Endothelial cell (in vitro differentiated cells): ENCODE measurements at regions not wholly inside any gene's neighbourhood (a gene's known extent, or its start where the extent isn't known, plus 50 kb on each side); places are given as distances from the start of the nearest gene placed in this dataset.
A peak's percentile ranks its signal among the peaks of the same experiment; 100 is the strongest.

Source experiments
- DNase-seq: peaks from one replicate; pipeline ENCODE4 v3.0.0; 2021; ENCODE audit warnings: low spot score
- H3K27ac Mint-ChIP-seq: one replicate; pipeline ENCODE4 v1.8.0; 2021; ENCODE audit warnings: mixed read lengths, inconsistent platforms; ENCODE audit not compliant: unreplicated experiment
- H3K27me3 Mint-ChIP-seq: one replicate; pipeline ENCODE4 v1.8.0; 2021; ENCODE audit warnings: mild to moderate bottlenecking, moderate library complexity, mixed read lengths, inconsistent platforms; ENCODE audit not compliant: unreplicated experiment
- H3K36me3 Mint-ChIP-seq: one replicate; pipeline ENCODE4 v1.8.0; 2021; ENCODE audit warnings: mild to moderate bottlenecking, low read depth, mixed read lengths, inconsistent platforms; ENCODE audit not compliant: unreplicated experiment
- H3K4me1 Mint-ChIP-seq: one replicate; pipeline ENCODE4 v1.8.0; 2021; ENCODE audit warnings: mild to moderate bottlenecking, mixed read lengths, inconsistent platforms; ENCODE audit not compliant: unreplicated experiment
- H3K4me3 Mint-ChIP-seq: one replicate; pipeline ENCODE4 v1.8.0; 2021; ENCODE audit warnings: mild to moderate bottlenecking, mixed read lengths, inconsistent platforms; ENCODE audit not compliant: unreplicated experiment
- H3K9me3 Mint-ChIP-seq: one replicate; pipeline ENCODE4 v1.8.0; 2021; ENCODE audit warnings: mixed read lengths, inconsistent platforms; ENCODE audit not compliant: unreplicated experiment
- CTCF ChIP-seq: fragments of 200-600 bp; sonication (generic); IDR thresholded peaks from one replicate; pipeline ENCODE4 v1.5.0; 2021; ENCODE audit warnings: antibody characterized with exemption; ENCODE audit not compliant: unreplicated experiment

GRCh38 chr9:1869843-1870242 is 145.3 kb upstream of the SMARCA2 start:
- Mint-ChIP-seq H3K4me3 (no peak overlapping the region), H3K27me3 (peaks cover under 1% of the 10 kb centered on the region), H3K4me1 (no peaks in the 10 kb centered on the region), H3K9me3 (no peaks in the 10 kb centered on the region), H3K27ac (no peak overlapping the region), H3K36me3 (no peaks in the 10 kb centered on the region)
- peak; percentile 55 for DNase-seq
- peak; percentile 54 for TF ChIP-seq CTCF

- no peaks in the 10 kb centered on the region for H3K9me3 Mint-ChIP-seq
- no peaks in the 10 kb centered on the region for H3K4me1 Mint-ChIP-seq
- DNase-seq = no peak
- no peak overlapping the region for H3K27ac Mint-ChIP-seq
- no peak overlapping the region for H3K4me3 Mint-ChIP-seq
- no peak for TF ChIP-seq CTCF
- no peaks in the 10 kb centered on the region for H3K36me3 Mint-ChIP-seq
- H3K27me3 Mint-ChIP-seq = no peaks in the 10 kb centered on the region
Measured at GRCh38 chr9:1870915-1871314, 144.2 kb upstream of the SMARCA2 start.

GRCh38 chr9:1871626-1872419 is 143.3 kb upstream of the SMARCA2 start:
- no peak overlapping the region for H3K4me3 Mint-ChIP-seq
- no peak for DNase-seq
- H3K9me3 Mint-ChIP-seq = no peaks in the 10 kb centered on the region
- H3K4me1 Mint-ChIP-seq = no peaks in the 10 kb centered on the region
- H3K36me3 Mint-ChIP-seq = no peaks in the 10 kb centered on the region
- H3K27me3 Mint-ChIP-seq = no peaks in the 10 kb centered on the region
- no peak for TF ChIP-seq CTCF
- no peak overlapping the region for H3K27ac Mint-ChIP-seq

- Mint-ChIP-seq H3K27ac (no peak overlapping the region), H3K27me3 (no peaks in the 10 kb centered on the region), H3K4me1 (no peaks in the 10 kb centered on the region), H3K9me3 (no peaks in the 10 kb centered on the region), H3K36me3 (no peaks in the 10 kb centered on the region), H3K4me3 (no peak overlapping the region)
- no peak for TF ChIP-seq CTCF
- DNase-seq = no peak
Measured at GRCh38 chr9:1875251-1875851, 139.8 kb upstream of the SMARCA2 start.

- no peak overlapping the region for H3K27ac Mint-ChIP-seq
- TF ChIP-seq CTCF = no peak
- no peaks in the 10 kb centered on the region for H3K9me3 Mint-ChIP-seq
- H3K27me3 Mint-ChIP-seq = no peaks in the 10 kb centered on the region
- no peaks in the 10 kb centered on the region for H3K36me3 Mint-ChIP-seq
- no peaks in the 10 kb centered on the region for H3K4me1 Mint-ChIP-seq
- no peak overlapping the region for H3K4me3 Mint-ChIP-seq
- no peak for DNase-seq
Measured at GRCh38 chr9:1875921-1876448, 139.2 kb upstream of the SMARCA2 start.
